ENCODE measurements at regions not wholly inside any gene's neighbourhood (a gene's known extent, or its start where the extent isn't known, plus 50 kb on each side); places are given as distances from the start of the nearest gene placed in this dataset.

- no peak for DNase-seq
Measured at GRCh38 chr5:68352166-68352565, 136.6 kb downstream of the PIK3R1 start.

GRCh38 chr5:68353605-68354004, 138.0 kb downstream of the PIK3R1 start:
- DNase-seq, result no peak

- no peak for DNase-seq
Measured at GRCh38 chr5:68354315-68354714, 138.8 kb downstream of the PIK3R1 start.

GRCh38 chr5:68356216-68356615, 140.7 kb downstream of the PIK3R1 start:
- DNase-seq, result no peak

GRCh38 chr5:68356623-68357022, 141.1 kb downstream of the PIK3R1 start:
- DNase-seq, result no peak

GRCh38 chr5:68359699-68360098, 144.1 kb downstream of the PIK3R1 start:
- DNase-seq, result no peak

- DNase-seq, result no peak
Measured at GRCh38 chr5:68362331-68362730, 146.8 kb downstream of the PIK3R1 start.

- DNase-seq, result no peak
Measured at GRCh38 chr5:68365889-68366288, 150.3 kb downstream of the PIK3R1 start.

- DNase-seq, result no peak
Measured at GRCh38 chr5:68367287-68367686, 151.7 kb downstream of the PIK3R1 start.

GRCh38 chr5:68367717-68368116, 152.2 kb downstream of the PIK3R1 start:
- DNase-seq, result no peak

- DNase-seq, result no peak
Measured at GRCh38 chr5:68368311-68369022, 152.9 kb downstream of the PIK3R1 start.

- no peak for DNase-seq
Measured at GRCh38 chr5:68369023-68369359, 153.4 kb downstream of the PIK3R1 start.

- no peak for DNase-seq
Measured at GRCh38 chr5:68369457-68370125, 154.0 kb downstream of the PIK3R1 start.

- DNase-seq, result no peak
Measured at GRCh38 chr5:68370196-68370595, 154.6 kb downstream of the PIK3R1 start.

GRCh38 chr5:68371607-68372006, 156.1 kb downstream of the PIK3R1 start:
- DNase-seq, result no peak

GRCh38 chr5:68372161-68372560, 156.6 kb downstream of the PIK3R1 start:
- no peak for DNase-seq

GRCh38 chr5:68373050-68373449, 157.5 kb downstream of the PIK3R1 start:
- DNase-seq, result no peak

GRCh38 chr5:68374796-68375518, 159.4 kb downstream of the PIK3R1 start:
- DNase-seq, result no peak

GRCh38 chr5:68375540-68375939, 160.0 kb downstream of the PIK3R1 start:
- no peak for DNase-seq

- DNase-seq, result no peak
Measured at GRCh38 chr5:68376935-68377334, 161.4 kb downstream of the PIK3R1 start.

GRCh38 chr5:68377733-68378132, 162.2 kb downstream of the PIK3R1 start:
- no peak for DNase-seq

- DNase-seq, result no peak
Measured at GRCh38 chr5:68378204-68378820, 162.8 kb downstream of the PIK3R1 start.
